Parathyroid adenoma (tissue), 2 donors: ENCODE measurements at regions not wholly inside any gene's neighbourhood (a gene's known extent, or its start where the extent isn't known, plus 50 kb on each side); places are given as distances from the start of the nearest gene placed in this dataset.
"Not testable (repeated sequence)": the region's sequence is repeated elsewhere in the genome, so short reads cannot be mapped to it uniquely, and the experiment has no call there.

ENCODE experiments used
- H2AFZ ChIP-seq: fragments of 300-600 bp; sonication (generic); one replicate; pipeline ENCODE4 v1.7.0; 2017; ENCODE audit warnings: antibody characterized with exemption, mild to moderate bottlenecking
- H3K27ac ChIP-seq: fragments of 300-600 bp; sonication (generic); one replicate; pipeline ENCODE4 v1.7.0; 2017
- H3K27me3 ChIP-seq: fragments of 300-600 bp; sonication (generic); one replicate; pipeline ENCODE4 v1.7.0; 2017; ENCODE audit warnings: low read length; ENCODE audit not compliant: control insufficient read depth, insufficient read depth
- H3K36me3 ChIP-seq: fragments of 300-600 bp; sonication (generic); one replicate; pipeline ENCODE4 v1.7.0; 2017; ENCODE audit warnings: low read length; ENCODE audit not compliant: control insufficient read depth, insufficient read depth
- H3K4me1 ChIP-seq: fragments of 300-600 bp; sonication (generic); one replicate; pipeline ENCODE4 v1.7.0; 2017; ENCODE audit warnings: control low read depth
- H3K4me2 ChIP-seq: fragments of 300-600 bp; sonication (generic); one replicate; pipeline ENCODE4 v1.7.0; 2017; ENCODE audit warnings: low read length
- H3K4me3 ChIP-seq: fragments of 300-600 bp; sonication (generic); one replicate; pipeline ENCODE4 v1.7.0; 2017; ENCODE audit warnings: low read depth, low read length
- H3K79me2 ChIP-seq: fragments of 300-600 bp; sonication (generic); one replicate; pipeline ENCODE4 v1.7.0; 2017; ENCODE audit warnings: control low read depth
- H3K9ac ChIP-seq: fragments of 300-600 bp; sonication (generic); one replicate; pipeline ENCODE4 v1.7.0; 2017; ENCODE audit warnings: mild to moderate bottlenecking
- H3K9me3 ChIP-seq: fragments of 300-600 bp; sonication (generic); one replicate; pipeline ENCODE4 v1.7.0; 2017; ENCODE audit warnings: low read length; ENCODE audit not compliant: control insufficient read depth
- TF ChIP-seq, protein P1 (sequence below): fragments of 300-600 bp; sonication (generic); IDR thresholded peaks from one replicate; pipeline ENCODE4 v1.7.0; 2017; ENCODE audit warnings: antibody characterized with exemption, mild to moderate bottlenecking
- donor health status: primary hyperparathyroidism.

DNA sequence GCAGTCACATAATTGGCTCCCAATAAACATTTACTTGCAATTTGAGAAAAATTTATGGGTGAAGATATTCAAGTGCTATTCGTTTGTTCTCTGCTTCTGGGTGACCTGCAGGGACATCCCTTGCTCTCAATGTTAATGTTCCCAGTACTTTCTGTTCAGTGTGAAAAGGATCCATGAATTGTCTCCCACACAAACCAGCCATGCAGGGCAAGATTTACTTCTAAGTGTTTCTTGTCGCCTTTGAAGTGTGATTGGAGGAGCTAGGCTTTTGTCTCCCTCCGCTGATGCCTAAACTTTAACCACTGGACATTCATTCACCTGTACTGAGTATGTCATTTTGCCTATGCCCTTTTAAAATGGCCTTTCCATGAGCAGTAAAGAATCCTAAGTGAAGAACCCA is 66.4 kb upstream of the ADA2 start:
- TF ChIP-seq, protein P1, sequence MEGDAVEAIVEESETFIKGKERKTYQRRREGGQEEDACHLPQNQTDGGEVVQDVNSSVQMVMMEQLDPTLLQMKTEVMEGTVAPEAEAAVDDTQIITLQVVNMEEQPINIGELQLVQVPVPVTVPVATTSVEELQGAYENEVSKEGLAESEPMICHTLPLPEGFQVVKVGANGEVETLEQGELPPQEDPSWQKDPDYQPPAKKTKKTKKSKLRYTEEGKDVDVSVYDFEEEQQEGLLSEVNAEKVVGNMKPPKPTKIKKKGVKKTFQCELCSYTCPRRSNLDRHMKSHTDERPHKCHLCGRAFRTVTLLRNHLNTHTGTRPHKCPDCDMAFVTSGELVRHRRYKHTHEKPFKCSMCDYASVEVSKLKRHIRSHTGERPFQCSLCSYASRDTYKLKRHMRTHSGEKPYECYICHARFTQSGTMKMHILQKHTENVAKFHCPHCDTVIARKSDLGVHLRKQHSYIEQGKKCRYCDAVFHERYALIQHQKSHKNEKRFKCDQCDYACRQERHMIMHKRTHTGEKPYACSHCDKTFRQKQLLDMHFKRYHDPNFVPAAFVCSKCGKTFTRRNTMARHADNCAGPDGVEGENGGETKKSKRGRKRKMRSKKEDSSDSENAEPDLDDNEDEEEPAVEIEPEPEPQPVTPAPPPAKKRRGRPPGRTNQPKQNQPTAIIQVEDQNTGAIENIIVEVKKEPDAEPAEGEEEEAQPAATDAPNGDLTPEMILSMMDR = no peak
- H3K4me2 ChIP-seq = no peak overlapping the region
- H3K4me1 ChIP-seq = no peaks in the 10 kb centered on the region
- H3K27me3 ChIP-seq = no peaks in the 10 kb centered on the region
- no peak overlapping the region for H3K4me3 ChIP-seq
- H3K27ac ChIP-seq = no peak overlapping the region
- H3K9ac ChIP-seq = no peak overlapping the region
- no peaks in the 10 kb centered on the region for H3K36me3 ChIP-seq
- H2AFZ ChIP-seq = no peak overlapping the region
- no peaks in the 10 kb centered on the region for H3K9me3 ChIP-seq
- H3K79me2 ChIP-seq = no peaks in the 10 kb centered on the region

DNA sequence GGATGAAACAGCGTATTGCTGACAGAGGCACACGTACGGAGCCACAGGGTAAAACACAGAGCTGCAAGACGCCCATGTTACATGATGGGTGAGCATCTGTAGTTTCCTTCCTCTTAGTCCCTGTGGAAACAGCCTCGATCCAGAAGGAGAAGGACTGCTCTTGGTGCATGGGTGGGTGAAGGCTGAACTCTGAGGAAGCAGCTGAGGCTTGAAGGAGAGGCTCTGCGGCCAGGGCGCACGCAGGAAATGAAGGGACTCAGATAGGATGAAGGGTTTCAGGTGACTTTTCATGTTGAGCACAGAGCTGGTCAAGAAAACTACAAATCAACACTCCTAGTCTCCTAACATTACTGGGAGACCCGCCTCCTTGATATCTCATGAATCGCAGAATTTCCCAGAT is 65.7 kb upstream of the ADA2 start:
- H3K4me1 ChIP-seq = no peaks in the 10 kb centered on the region
- TF ChIP-seq, protein P1 = no peak

DNA sequence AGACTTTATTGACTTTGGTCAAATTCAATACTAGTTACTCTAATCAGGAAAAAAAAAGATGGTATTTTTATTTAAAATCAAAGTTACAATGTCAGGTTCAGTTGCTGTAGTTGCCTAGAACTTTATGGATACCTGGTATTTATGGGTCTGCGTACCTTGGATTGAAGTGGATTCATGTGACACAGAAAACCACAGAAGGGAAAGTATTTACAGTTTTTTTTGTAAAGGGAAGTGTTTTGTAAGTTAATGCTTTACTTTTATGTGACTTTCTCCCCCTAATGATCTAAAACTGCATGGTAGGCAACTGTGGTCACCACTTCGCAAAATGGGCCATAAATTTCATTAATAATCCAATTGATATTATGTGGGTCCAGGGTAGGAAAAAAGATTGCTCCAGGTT is 65.2 kb upstream of the ADA2 start:
- Histone ChIP-seq H3K27me3 (no peaks in the 10 kb centered on the region), H3K4me2 (no peak overlapping the region), H3K4me3 (no peak overlapping the region), H3K27ac (no peak overlapping the region), H3K9ac (no peak overlapping the region), H3K9me3 (no peaks in the 10 kb centered on the region), H2AFZ (no peak overlapping the region), H3K4me1 (no peaks in the 10 kb centered on the region), H3K36me3 (no peaks in the 10 kb centered on the region), H3K79me2 (no peaks in the 10 kb centered on the region)
- TF ChIP-seq, protein P1 = no peak

More for the DNA sequence above, 65.7 kb upstream of the ADA2 start:
- Histone ChIP-seq H3K27me3 (no peaks in the 10 kb centered on the region), H3K4me2 (no peak overlapping the region), H3K79me2 (no peaks in the 10 kb centered on the region), H2AFZ (no peak overlapping the region), H3K9me3 (no peaks in the 10 kb centered on the region), H3K27ac (no peak overlapping the region), H3K4me3 (no peak overlapping the region), H3K9ac (no peak overlapping the region), H3K36me3 (no peaks in the 10 kb centered on the region)

DNA sequence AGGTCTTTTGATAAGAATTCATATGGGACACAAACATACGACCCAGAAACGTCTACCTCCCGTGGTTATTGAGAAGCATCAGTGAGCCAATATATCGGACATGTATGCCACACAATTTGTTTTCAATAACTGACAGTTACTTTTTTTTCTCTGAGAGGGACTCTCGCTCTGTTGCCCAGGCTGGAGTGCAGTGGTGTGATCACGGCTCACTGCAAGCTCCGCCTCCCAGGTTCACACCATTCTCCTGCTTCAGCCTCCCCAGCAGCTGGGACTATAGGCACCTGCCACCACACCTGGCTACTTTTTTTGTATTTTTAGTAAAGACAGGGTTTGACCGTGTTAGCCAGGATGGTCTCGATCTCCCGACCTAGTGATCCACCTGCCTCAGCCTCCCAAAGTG is 64.6 kb upstream of the ADA2 start:
- not testable (repeated sequence) for H3K4me1 ChIP-seq, H3K9ac ChIP-seq, H3K79me2 ChIP-seq, H3K9me3 ChIP-seq, H3K27ac ChIP-seq, H3K27me3 ChIP-seq, H3K36me3 ChIP-seq, H3K4me3 ChIP-seq, H3K4me2 ChIP-seq, H2AFZ ChIP-seq

DNA sequence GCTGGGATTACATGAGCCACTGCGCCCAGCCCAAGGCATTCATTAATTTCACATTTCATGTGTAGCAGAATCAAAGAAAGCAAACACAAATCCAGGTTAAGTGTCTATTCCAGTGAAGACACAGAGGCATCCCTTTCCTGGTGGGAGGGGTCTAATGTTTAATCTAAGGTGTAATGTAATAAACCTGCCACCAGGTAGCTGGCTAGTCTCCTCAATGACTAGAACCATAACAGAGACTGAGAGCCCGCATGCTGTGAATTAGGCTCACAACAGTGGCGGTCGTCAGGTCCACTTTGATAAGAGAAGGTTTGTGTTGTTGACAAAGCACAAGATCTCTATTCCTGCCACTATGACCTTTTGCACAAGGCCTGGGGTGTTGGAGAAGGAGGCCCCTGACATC is 64.2 kb upstream of the ADA2 start:
- Histone ChIP-seq H3K4me2 (no peak overlapping the region), H3K9ac (no peak overlapping the region), H3K36me3 (no peaks in the 10 kb centered on the region), H3K27me3 (no peaks in the 10 kb centered on the region), H3K9me3 (no peaks in the 10 kb centered on the region), H3K27ac (no peak overlapping the region), H2AFZ (no peak overlapping the region), H3K79me2 (no peaks in the 10 kb centered on the region), H3K4me1 (no peaks in the 10 kb centered on the region), H3K4me3 (no peak overlapping the region)
- TF ChIP-seq, protein P1 = no peak
